Sigmoid colon (tissue), 6 donors: ENCODE measurements at regions not wholly inside any gene's neighbourhood (a gene's known extent, or its start where the extent isn't known, plus 50 kb on each side); places are given as distances from the start of the nearest gene placed in this dataset.

Source experiments
- DNase-seq: peaks from one replicate; pipeline ENCODE4 v3.0.0-alpha.2; 2019
- H3K27ac ChIP-seq, 4 donors: fragments of 200-600 bp; sonication (generic); one replicate each; pipeline ENCODE4 v1.5.1; 2016 to 2019; ENCODE audit warnings: mild to moderate bottlenecking in 1 of 4
- H3K27me3 ChIP-seq, 3 donors: fragments of 200-600 bp; sonication (generic); one replicate each; pipeline ENCODE4 v1.5.1; 2019; ENCODE audit warnings: mild to moderate bottlenecking in 1 of 3
- H3K36me3 ChIP-seq, 4 donors: fragments of 200-600 bp; sonication (generic); one replicate each; pipeline ENCODE4 v1.5.1; 2016 to 2019
- H3K4me1 ChIP-seq, 4 donors: fragments of 200-600 bp; sonication (generic); one replicate each; pipeline ENCODE4 v1.5.1; 2017 to 2019
- H3K4me3 ChIP-seq, 4 donors: fragments of 200-600 bp; sonication (generic); one replicate each; pipeline ENCODE4 v1.5.1; 2017 to 2019; ENCODE audit warnings: mild to moderate bottlenecking in 2 of 4, moderate library complexity in 1 of 4
- H3K9me3 ChIP-seq, 4 donors: fragments of 200-600 bp in 3 of 4; sonication (generic) in 3 of 4; one replicate each; pipeline versions ENCODE4 v1.5.1 to v1.6.1; 2013 to 2019
- CTCF ChIP-seq, 4 experiments: fragments of 450-650 bp in 3 of 4; fragments of 200-600 bp in 1 of 4; IDR thresholded peaks; one replicate each; pipeline ENCODE4 v1.5.1; 2016 to 2019; ENCODE audit warnings: antibody characterized with exemption in 4 of 4, mild to moderate bottlenecking in 3 of 4, moderate library complexity in 2 of 4
- EP300 ChIP-seq, 4 donors: sonication (generic); formaldehyde crosslinking; IDR thresholded peaks; one replicate each; pipeline ENCODE4 v1.6.1; 2017; ENCODE audit warnings: antibody characterized with exemption in 4 of 4
- POLR2A ChIP-seq, 2 donors: fragments of 450-650 bp; IDR thresholded peaks; one replicate each; pipeline ENCODE4 v1.6.1; 2016; ENCODE audit warnings: antibody characterized with exemption in 2 of 2, mild to moderate bottlenecking in 2 of 2, moderate library complexity in 2 of 2
- POLR2AphosphoS5 ChIP-seq, 4 donors: sonication (generic); formaldehyde crosslinking; IDR thresholded peaks; one replicate each; pipeline ENCODE4 v1.6.1; 2017; ENCODE audit warnings: antibody characterized with exemption in 4 of 4
- WGBS, 2 donors: extraction: QIAGEN DNeasy Blood & Tissue Kit; methylation state at CpG; one replicate each; pipeline ENCODE4 v1.1.7; 2013; 5-methylcytosine and 5-hydroxymethylcytosine counted together
- intact Hi-C: fragments of 100-400 bp; cut with DNase I; formaldehyde crosslinking; loops from one replicate; pipeline ENCODE4 v1.15.1; 2023
- donor health status: healthy with polysubstance abuse.
- donor health status: healthy.

DNA sequence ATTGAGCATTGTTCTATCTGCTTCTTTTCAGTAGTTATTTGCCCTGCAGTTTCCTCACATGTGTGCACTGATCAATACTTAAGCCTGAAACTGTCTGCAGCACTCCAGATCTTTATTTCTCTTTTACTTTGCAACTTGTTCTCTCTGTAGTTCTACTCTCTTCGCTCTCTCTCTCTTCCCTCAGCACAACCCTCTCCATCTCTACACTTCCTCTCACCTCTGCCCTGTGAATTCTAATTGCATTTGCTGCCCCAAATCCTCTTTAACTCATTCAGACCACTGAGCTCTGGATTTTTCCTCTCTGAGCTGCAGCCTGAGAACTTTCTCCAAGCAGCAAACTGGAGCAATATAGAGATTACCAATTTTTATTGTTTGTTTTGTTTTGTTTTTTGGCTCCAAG is 1035.5 kb downstream of the FSCB start:
- 80 to 83% methylated on average over 1 of the region's 1 CpG for WGBS, 2 donors
- no peaks in the 10 kb centered on the region for H3K4me1 ChIP-seq
- no peak overlapping the region for H3K27ac ChIP-seq
- TF ChIP-seq CTCF (IDR thresholded peaks at IDR 0.05) (no peak), POLR2AphosphoS5 (IDR thresholded peaks at IDR 0.05) (no peak), POLR2A (IDR thresholded peaks at IDR 0.05) (no peak), EP300 (IDR thresholded peaks at IDR 0.05) (no peak)
- H3K27me3 ChIP-seq: no peaks in the 10 kb centered on the region
- no peak for DNase-seq
- H3K9me3 ChIP-seq: peaks cover 0 to 3% (median 0%) of the 10 kb centered on the region in 4 donors
- no peak overlapping the region for H3K4me3 ChIP-seq
- H3K36me3 ChIP-seq: no peaks in the 10 kb centered on the region
- intact Hi-C loops: no loop called here

GRCh38 chr14:43464968-43465367 is 1042.1 kb downstream of the FSCB start:
- no peaks in the 10 kb centered on the region for H3K36me3 ChIP-seq
- H3K4me3 ChIP-seq: no peak overlapping the region
- WGBS, 2 donors: 72 to 80% methylated on average over 1 of the region's 1 CpG
- intact Hi-C loops: no loop called here
- H3K27me3 ChIP-seq: no peaks in the 10 kb centered on the region
- H3K9me3 ChIP-seq: peaks cover 0 to 2% (median 0%) of the 10 kb centered on the region in 4 donors
- no peak for DNase-seq
- TF ChIP-seq POLR2A (IDR thresholded peaks at IDR 0.05): no peak
- no peaks in the 10 kb centered on the region for H3K4me1 ChIP-seq
- H3K27ac ChIP-seq: no peak overlapping the region

DNA sequence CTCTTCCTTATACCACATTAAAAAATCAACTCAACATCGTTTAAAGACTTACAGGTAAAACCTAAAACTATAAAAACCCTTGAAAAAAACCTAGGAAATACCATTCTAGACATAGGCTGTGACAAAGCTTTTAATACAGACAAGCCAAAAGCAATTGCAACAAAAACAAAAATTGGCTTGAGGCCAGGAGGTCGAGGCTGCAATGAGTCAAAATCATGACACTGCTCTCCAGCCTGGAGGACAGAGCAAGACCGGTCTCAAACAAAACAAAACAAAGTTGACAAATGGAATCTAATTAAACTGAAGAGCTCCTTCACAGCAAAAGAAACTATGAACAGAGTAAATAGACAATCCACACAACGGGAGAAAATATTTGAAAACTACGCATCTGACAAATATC is 1057.8 kb downstream of the FSCB start:
- Histone ChIP-seq H3K9me3 (no peaks in the 10 kb centered on the region), H3K36me3 (no peaks in the 10 kb centered on the region), H3K4me1 (no peaks in the 10 kb centered on the region), H3K27ac (no peak overlapping the region), H3K4me3 (no peak overlapping the region), H3K27me3 (no peaks in the 10 kb centered on the region)
- WGBS, 2 donors: 56 to 69% methylated on average over 5 of the region's 5 CpGs
- intact Hi-C loops: no loop called here
- no peak for DNase-seq
- TF ChIP-seq CTCF (IDR thresholded peaks at IDR 0.05): no peak
- no peak for TF ChIP-seq POLR2A (IDR thresholded peaks at IDR 0.05)
- TF ChIP-seq EP300 (IDR thresholded peaks at IDR 0.05): no peak
- no peak for TF ChIP-seq POLR2AphosphoS5 (IDR thresholded peaks at IDR 0.05)

- Histone ChIP-seq H3K9me3 (no peaks in the 10 kb centered on the region), H3K27ac (no peak overlapping the region)
Measured at GRCh38 chr14:43438056-43438455, 1069.0 kb downstream of the FSCB start.

GRCh38 chr14:43418324-43418723 is 1088.8 kb downstream of the FSCB start:
- TF ChIP-seq POLR2AphosphoS5 (IDR thresholded peaks at IDR 0.05) (no peak), EP300 (IDR thresholded peaks at IDR 0.05) (no peak), CTCF (IDR thresholded peaks at IDR 0.05) (no peak), POLR2A (IDR thresholded peaks at IDR 0.05) (no peak)
- no peaks in the 10 kb centered on the region for H3K9me3 ChIP-seq
- H3K4me3 ChIP-seq: no peak overlapping the region
- H3K4me1 ChIP-seq: no peaks in the 10 kb centered on the region
- H3K27me3 ChIP-seq: no peaks in the 10 kb centered on the region
- no peak for DNase-seq
- intact Hi-C loops: no loop called here
- no peaks in the 10 kb centered on the region for H3K36me3 ChIP-seq
- no peak overlapping the region for H3K27ac ChIP-seq
- 69 to 83% methylated on average over 4 of the region's 4 CpGs for WGBS, 2 donors

More at GRCh38 chr14:43438056-43438455, 1069.0 kb downstream of the FSCB start:
- DNase-seq: no peak
- Histone ChIP-seq H3K36me3 (no peaks in the 10 kb centered on the region), H3K27me3 (no peaks in the 10 kb centered on the region), H3K4me1 (no peaks in the 10 kb centered on the region), H3K4me3 (no peak overlapping the region)
- 55 to 64% methylated on average over 3 of the region's 3 CpGs for WGBS, 2 donors
- intact Hi-C loops: no loop called here
- TF ChIP-seq POLR2A (IDR thresholded peaks at IDR 0.05) (no peak), EP300 (IDR thresholded peaks at IDR 0.05) (no peak), POLR2AphosphoS5 (IDR thresholded peaks at IDR 0.05) (no peak), CTCF (IDR thresholded peaks at IDR 0.05) (no peak)
